Renal pelvis (tissue), 1 donor: ENCODE measurements at regions not wholly inside any gene's neighbourhood (a gene's known extent, or its start where the extent isn't known, plus 50 kb on each side); places are given as distances from the start of the nearest gene placed in this dataset.
"Not testable (repeated sequence)": the region's sequence is repeated elsewhere in the genome, so short reads cannot be mapped to it uniquely, and the experiment has no call there.

ENCODE experiments used
- DNase-seq: peaks from one replicate; pipeline ENCODE4 v3.0.0-alpha.2; 2013

- not testable (repeated sequence) for DNase-seq
Observed at GRCh38 chr1:193437333-193437732, 250.9 kb upstream of the B3GALT2 start.

- no peak for DNase-seq
Observed at GRCh38 chr1:193435781-193436180, 249.4 kb upstream of the B3GALT2 start.

- no peak for DNase-seq
Observed at GRCh38 chr1:193434319-193434718, 247.9 kb upstream of the B3GALT2 start.

- DNase-seq, result no peak
Observed at GRCh38 chr1:193433599-193433998, 247.2 kb upstream of the B3GALT2 start.

- DNase-seq, result no peak
Observed at GRCh38 chr1:193432979-193433587, 246.7 kb upstream of the B3GALT2 start.

- DNase-seq, result no peak
Observed at GRCh38 chr1:193431265-193431977, 245.0 kb upstream of the B3GALT2 start.

- no peak for DNase-seq
Observed at GRCh38 chr1:193427524-193427923, 241.1 kb upstream of the B3GALT2 start.

- no peak for DNase-seq
Observed at GRCh38 chr1:193426061-193426460, 239.6 kb upstream of the B3GALT2 start.

GRCh38 chr1:193421487-193421886, 235.1 kb upstream of the B3GALT2 start:
- no peak for DNase-seq

GRCh38 chr1:193419295-193419694, 232.9 kb upstream of the B3GALT2 start:
- no peak for DNase-seq

- no peak for DNase-seq
Observed at GRCh38 chr1:193418745-193419058, 232.3 kb upstream of the B3GALT2 start.

GRCh38 chr1:193417945-193418744, 231.7 kb upstream of the B3GALT2 start:
- DNase-seq, result no peak

- no peak for DNase-seq
Observed at GRCh38 chr1:193417403-193417802, 231.0 kb upstream of the B3GALT2 start.

GRCh38 chr1:193416226-193417024, 230.0 kb upstream of the B3GALT2 start:
- no peak for DNase-seq

- peak; percentile 45 for DNase-seq
Observed at GRCh38 chr1:193415256-193415655, 228.8 kb upstream of the B3GALT2 start.

- DNase-seq, result no peak
Observed at GRCh38 chr1:193413376-193413775, 227.0 kb upstream of the B3GALT2 start.

GRCh38 chr1:193412748-193413147, 226.3 kb upstream of the B3GALT2 start:
- DNase-seq, result no peak

- DNase-seq, result no peak
Observed at GRCh38 chr1:193411714-193412113, 225.3 kb upstream of the B3GALT2 start.

- no peak for DNase-seq
Observed at GRCh38 chr1:193411215-193411614, 224.8 kb upstream of the B3GALT2 start.

GRCh38 chr1:193408782-193409293, 222.4 kb upstream of the B3GALT2 start:
- DNase-seq, result peak; percentile 70

GRCh38 chr1:193406901-193407300, 220.5 kb upstream of the B3GALT2 start:
- peak; percentile 50 for DNase-seq

GRCh38 chr1:193404236-193404635, 217.8 kb upstream of the B3GALT2 start:
- DNase-seq, result no peak
